ENCODE measurements at regions not wholly inside any gene's neighbourhood (a gene's known extent, or its start where the extent isn't known, plus 50 kb on each side); places are given as distances from the start of the nearest gene placed in this dataset.

DNA sequence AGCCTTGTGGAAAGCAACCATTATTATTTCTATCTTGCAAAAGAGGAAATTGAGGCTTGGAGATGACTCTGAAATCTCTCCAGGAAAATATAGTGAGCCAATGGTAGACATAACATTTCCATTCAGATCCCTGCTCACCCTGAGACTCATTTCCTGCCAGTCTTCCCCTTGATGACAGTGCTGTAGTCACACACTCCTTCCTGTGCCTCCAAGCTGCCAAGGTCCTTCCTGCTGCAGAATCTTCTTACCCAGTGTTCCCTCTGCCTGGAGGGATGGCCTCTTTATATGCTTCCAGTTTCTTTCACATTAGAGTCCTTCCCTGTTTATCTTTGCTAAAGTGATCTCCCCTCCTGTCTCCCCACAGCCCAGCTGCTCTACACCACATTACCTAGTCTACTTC lies 648.1 kb downstream of the TOX3 start:
- TF ChIP-seq POLR2A (IDR thresholded peaks at IDR 0.05) (no peak), POLR2AphosphoS5 (IDR thresholded peaks at IDR 0.05; ENCODE audit: insufficient read depth in 1 of 2, low read depth in 1 of 2) (no peak)
- TF ChIP-seq, protein P1, sequence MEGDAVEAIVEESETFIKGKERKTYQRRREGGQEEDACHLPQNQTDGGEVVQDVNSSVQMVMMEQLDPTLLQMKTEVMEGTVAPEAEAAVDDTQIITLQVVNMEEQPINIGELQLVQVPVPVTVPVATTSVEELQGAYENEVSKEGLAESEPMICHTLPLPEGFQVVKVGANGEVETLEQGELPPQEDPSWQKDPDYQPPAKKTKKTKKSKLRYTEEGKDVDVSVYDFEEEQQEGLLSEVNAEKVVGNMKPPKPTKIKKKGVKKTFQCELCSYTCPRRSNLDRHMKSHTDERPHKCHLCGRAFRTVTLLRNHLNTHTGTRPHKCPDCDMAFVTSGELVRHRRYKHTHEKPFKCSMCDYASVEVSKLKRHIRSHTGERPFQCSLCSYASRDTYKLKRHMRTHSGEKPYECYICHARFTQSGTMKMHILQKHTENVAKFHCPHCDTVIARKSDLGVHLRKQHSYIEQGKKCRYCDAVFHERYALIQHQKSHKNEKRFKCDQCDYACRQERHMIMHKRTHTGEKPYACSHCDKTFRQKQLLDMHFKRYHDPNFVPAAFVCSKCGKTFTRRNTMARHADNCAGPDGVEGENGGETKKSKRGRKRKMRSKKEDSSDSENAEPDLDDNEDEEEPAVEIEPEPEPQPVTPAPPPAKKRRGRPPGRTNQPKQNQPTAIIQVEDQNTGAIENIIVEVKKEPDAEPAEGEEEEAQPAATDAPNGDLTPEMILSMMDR (IDR thresholded peaks at IDR 0.05): no peak
- Histone ChIP-seq H3K36me3 (no peaks in the 10 kb centered on the region), H3K4me1 (no peaks in the 10 kb centered on the region), H3K9me3 (no peaks in the 10 kb centered on the region), H3K27ac (no peak overlapping the region), H3K4me3 (no peak overlapping the region), H3K27me3 (no peaks in the 10 kb centered on the region)
- no peak for DNase-seq (ENCODE audit: extremely low spot score in 2 of 2)
- intact Hi-C loops (cut with DNase I): no loop called here

DNA sequence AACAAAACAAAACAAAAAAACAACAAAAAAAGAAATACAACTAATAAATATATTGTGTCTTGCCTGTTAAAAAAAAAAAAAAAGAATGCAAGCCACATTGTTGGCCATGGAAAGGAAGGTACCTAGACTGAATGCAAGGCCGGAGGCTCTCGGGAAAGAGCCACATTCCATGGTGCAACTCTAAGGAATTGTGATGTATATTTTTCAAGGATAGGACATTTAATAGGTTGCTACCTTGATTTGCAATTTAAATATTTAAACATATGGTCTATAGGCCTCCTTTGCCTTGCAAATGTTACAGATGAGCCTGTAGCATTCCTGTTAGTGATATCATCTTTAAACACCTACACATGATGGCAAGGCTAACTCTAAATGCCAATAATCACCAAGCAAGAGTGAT lies 650.9 kb downstream of the TOX3 start:
- H3K36me3 ChIP-seq: no peaks in the 10 kb centered on the region
- TF ChIP-seq POLR2A (IDR thresholded peaks at IDR 0.05): no peak
- TF ChIP-seq POLR2AphosphoS5 (IDR thresholded peaks at IDR 0.05; ENCODE audit: insufficient read depth in 1 of 2, low read depth in 1 of 2): no peak
- TF ChIP-seq, protein P1 (IDR thresholded peaks at IDR 0.05): no peak
- DNase-seq (ENCODE audit: extremely low spot score in 2 of 2): no peak
- intact Hi-C loops (cut with DNase I): no loop called here
- no peaks in the 10 kb centered on the region for H3K9me3 ChIP-seq
- H3K27me3 ChIP-seq: no peaks in the 10 kb centered on the region
- H3K4me1 ChIP-seq: no peaks in the 10 kb centered on the region
- no peak overlapping the region for H3K27ac ChIP-seq
- no peak overlapping the region for H3K4me3 ChIP-seq

DNA sequence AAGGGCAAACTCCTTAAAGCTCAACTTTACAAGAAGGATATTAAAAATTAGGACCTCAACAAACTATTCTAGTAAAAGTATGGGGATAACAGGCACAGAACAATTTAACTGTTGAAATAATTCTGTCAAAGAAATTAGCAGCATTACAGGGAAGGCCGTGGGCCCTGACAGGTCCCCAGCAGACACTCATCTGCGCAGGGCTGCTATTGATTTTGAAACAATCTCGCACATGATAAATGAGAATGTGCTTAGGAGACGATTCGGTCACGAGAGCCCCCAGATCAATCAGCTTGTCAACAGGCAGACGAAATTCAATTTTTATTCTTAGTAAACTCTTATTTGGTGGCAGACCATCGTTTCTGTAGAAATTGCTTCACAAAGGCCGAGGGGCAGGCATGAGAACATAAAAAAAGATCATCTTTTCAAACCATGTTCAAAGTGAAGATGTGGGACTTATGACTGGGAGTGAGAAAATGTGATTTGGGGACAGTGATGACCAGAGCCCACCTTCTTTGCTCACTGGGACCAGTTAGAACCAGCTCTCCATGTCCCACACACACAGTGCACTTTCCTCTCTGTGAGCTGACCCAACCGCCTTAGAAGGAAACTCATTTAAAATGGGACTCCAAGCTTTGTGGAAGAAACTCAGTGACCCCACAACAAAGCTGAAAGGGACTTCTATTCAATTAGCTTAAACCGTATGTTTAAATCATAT lies 654.5 kb downstream of the TOX3 start:
- no peak for DNase-seq (ENCODE audit: extremely low spot score in 2 of 2)
- H3K4me1 ChIP-seq: no peaks in the 10 kb centered on the region
- no peak overlapping the region for H3K4me3 ChIP-seq
- intact Hi-C loops (cut with DNase I): no loop called here
- no peaks in the 10 kb centered on the region for H3K9me3 ChIP-seq
- H3K27me3 ChIP-seq: no peaks in the 10 kb centered on the region
- TF ChIP-seq, protein P1 (IDR thresholded peaks at IDR 0.05): no peak
- TF ChIP-seq POLR2A (IDR thresholded peaks at IDR 0.05): no peak
- TF ChIP-seq POLR2AphosphoS5 (IDR thresholded peaks at IDR 0.05; ENCODE audit: insufficient read depth in 1 of 2, low read depth in 1 of 2): no peak
- H3K36me3 ChIP-seq: no peaks in the 10 kb centered on the region
- no peak overlapping the region for H3K27ac ChIP-seq

DNA sequence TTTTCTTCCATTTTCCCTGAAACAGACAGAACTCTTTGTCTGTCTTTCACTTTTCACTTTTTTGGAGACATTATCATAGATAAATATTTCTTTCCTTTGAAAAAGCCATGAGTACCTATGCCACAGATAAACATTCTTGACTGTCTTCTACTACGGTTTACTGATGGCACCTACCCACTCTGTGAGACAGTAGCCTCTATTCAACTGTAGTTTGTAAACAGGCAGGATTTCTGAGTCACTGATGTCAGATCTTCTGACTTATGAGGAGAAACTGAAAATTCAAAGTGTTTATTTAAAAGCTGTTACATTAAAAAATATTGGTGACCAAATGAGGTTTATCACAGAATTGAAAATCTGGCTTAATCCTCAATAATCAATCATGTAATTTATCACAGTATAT lies 658.4 kb downstream of the TOX3 start:
- intact Hi-C loops (cut with DNase I): no loop called here
- H3K36me3 ChIP-seq: no peaks in the 10 kb centered on the region
- H3K27me3 ChIP-seq: no peaks in the 10 kb centered on the region
- H3K4me1 ChIP-seq: no peaks in the 10 kb centered on the region
- H3K4me3 ChIP-seq: no peak overlapping the region
- H3K9me3 ChIP-seq: no peaks in the 10 kb centered on the region
- TF ChIP-seq, protein P1 (IDR thresholded peaks at IDR 0.05): no peak
- TF ChIP-seq POLR2AphosphoS5 (IDR thresholded peaks at IDR 0.05; ENCODE audit: insufficient read depth in 1 of 2, low read depth in 1 of 2) (no peak), POLR2A (IDR thresholded peaks at IDR 0.05) (no peak)
- no peak overlapping the region for H3K27ac ChIP-seq
- no peak for DNase-seq (ENCODE audit: extremely low spot score in 2 of 2)

DNA sequence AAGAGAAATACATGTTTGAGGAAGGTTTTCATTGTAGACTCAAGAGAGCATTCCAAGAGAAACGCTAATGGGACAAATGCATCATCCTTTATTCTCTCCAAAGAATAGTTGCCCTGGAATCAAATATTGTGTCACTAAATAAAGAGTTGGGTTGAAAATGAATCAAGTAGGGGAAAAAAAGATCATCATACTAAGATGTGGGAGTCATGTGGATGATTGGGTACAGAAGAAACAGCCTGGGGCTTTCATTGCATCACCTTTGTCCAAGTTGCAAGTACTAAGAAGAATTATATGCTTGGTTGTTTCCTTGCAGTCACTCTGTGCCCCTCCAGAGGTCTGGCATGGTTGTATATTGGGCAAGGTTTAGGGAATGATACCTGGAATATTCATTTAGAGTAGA lies 658.9 kb downstream of the TOX3 start:
- intact Hi-C loops (cut with DNase I): no loop called here
- DNase-seq (ENCODE audit: extremely low spot score in 2 of 2): no peak
- Histone ChIP-seq H3K4me3 (no peak overlapping the region), H3K9me3 (no peaks in the 10 kb centered on the region), H3K27me3 (no peaks in the 10 kb centered on the region), H3K4me1 (no peaks in the 10 kb centered on the region), H3K36me3 (no peaks in the 10 kb centered on the region), H3K27ac (no peak overlapping the region)
- TF ChIP-seq, protein P1 (IDR thresholded peaks at IDR 0.05): no peak
- TF ChIP-seq POLR2A (IDR thresholded peaks at IDR 0.05): no peak
- no peak for TF ChIP-seq POLR2AphosphoS5 (IDR thresholded peaks at IDR 0.05; ENCODE audit: insufficient read depth in 1 of 2, low read depth in 1 of 2)

Measured in vagina (tissue), 2 donors.